ENCODE measurements at regions not wholly inside any gene's neighbourhood (a gene's known extent, or its start where the extent isn't known, plus 50 kb on each side); places are given as distances from the start of the nearest gene placed in this dataset.
A peak's percentile ranks its signal among the peaks of the same experiment; 100 is the strongest.

- peaks cover 1% of the 10 kb centered on the region for H3K9me3 Mint-ChIP-seq (ENCODE audit: unreplicated experiment)
- peaks cover 17% of the 10 kb centered on the region for H3K27me3 Mint-ChIP-seq (ENCODE audit: unreplicated experiment)
- H3K36me3 Mint-ChIP-seq (ENCODE audit: unreplicated experiment) = no peaks in the 10 kb centered on the region
- DNase-seq = no peak
- no peak overlapping the region for H3K27ac Mint-ChIP-seq (ENCODE audit: unreplicated experiment)
- H3K4me1 Mint-ChIP-seq (ENCODE audit: low read depth, unreplicated experiment) = no peaks in the 10 kb centered on the region
- no peak for TF ChIP-seq CTCF (IDR thresholded peaks at IDR 0.05; ENCODE audit: partially characterized antibody, unreplicated experiment)
- peak overlapping the region; percentile 90 for H3K4me3 Mint-ChIP-seq (ENCODE audit: unreplicated experiment)
These were observed 310.2 kb downstream of the FAM72C start for GRCh38 chr1:143661418-143662101.

GRCh38 chr1:143660354-143660941 is 311.3 kb downstream of the FAM72C start:
- no peaks in the 10 kb centered on the region for H3K36me3 Mint-ChIP-seq (ENCODE audit: unreplicated experiment)
- H3K4me1 Mint-ChIP-seq (ENCODE audit: low read depth, unreplicated experiment) = no peaks in the 10 kb centered on the region
- no peak overlapping the region for H3K27ac Mint-ChIP-seq (ENCODE audit: unreplicated experiment)
- peaks cover 3% of the 10 kb centered on the region for H3K9me3 Mint-ChIP-seq (ENCODE audit: unreplicated experiment)
- H3K4me3 Mint-ChIP-seq (ENCODE audit: unreplicated experiment) = no peak overlapping the region
- H3K27me3 Mint-ChIP-seq (ENCODE audit: unreplicated experiment) = peaks cover 20% of the 10 kb centered on the region
- no peak for TF ChIP-seq CTCF (IDR thresholded peaks at IDR 0.05; ENCODE audit: partially characterized antibody, unreplicated experiment)
- DNase-seq = no peak

DNA sequence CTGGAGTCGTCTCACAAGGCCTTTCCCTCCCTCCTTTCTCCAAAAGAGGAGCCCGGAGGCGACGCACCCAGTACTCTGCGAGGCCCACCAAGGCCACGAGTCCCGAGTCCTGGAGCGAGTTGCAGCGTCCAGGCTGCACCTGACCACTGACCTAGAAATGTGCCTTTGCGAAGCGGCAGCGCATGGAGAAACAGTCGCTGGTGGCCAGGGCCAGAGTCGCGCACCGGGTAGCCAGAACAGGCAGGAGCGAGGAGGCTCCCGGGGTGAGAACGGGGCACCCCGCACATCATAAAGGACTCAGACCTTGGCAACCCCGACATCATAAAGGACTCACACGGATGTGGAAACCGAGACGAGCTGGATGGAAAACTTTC is 318.4 kb downstream of the FAM72C start:
- TF ChIP-seq CTCF (IDR thresholded peaks at IDR 0.05; ENCODE audit: partially characterized antibody, unreplicated experiment) = no peak
- DNase-seq = no peak
- H3K27me3 Mint-ChIP-seq (ENCODE audit: unreplicated experiment) = peaks cover 14% of the 10 kb centered on the region
- H3K4me3 Mint-ChIP-seq (ENCODE audit: unreplicated experiment) = no peak overlapping the region
- peaks cover 5% of the 10 kb centered on the region for H3K9me3 Mint-ChIP-seq (ENCODE audit: unreplicated experiment)
- H3K4me1 Mint-ChIP-seq (ENCODE audit: low read depth, unreplicated experiment) = no peaks in the 10 kb centered on the region
- no peaks in the 10 kb centered on the region for H3K36me3 Mint-ChIP-seq (ENCODE audit: unreplicated experiment)
- no peak overlapping the region for H3K27ac Mint-ChIP-seq (ENCODE audit: unreplicated experiment)

GRCh38 chr1:143652744-143653428 is 318.9 kb downstream of the FAM72C start:
- peaks cover 14% of the 10 kb centered on the region for H3K27me3 Mint-ChIP-seq (ENCODE audit: unreplicated experiment)
- peaks cover 5% of the 10 kb centered on the region for H3K9me3 Mint-ChIP-seq (ENCODE audit: unreplicated experiment)
- H3K4me1 Mint-ChIP-seq (ENCODE audit: low read depth, unreplicated experiment) = no peaks in the 10 kb centered on the region
- H3K36me3 Mint-ChIP-seq (ENCODE audit: unreplicated experiment) = no peaks in the 10 kb centered on the region
- no peak for DNase-seq
- no peak overlapping the region for H3K4me3 Mint-ChIP-seq (ENCODE audit: unreplicated experiment)
- no peak for TF ChIP-seq CTCF (IDR thresholded peaks at IDR 0.05; ENCODE audit: partially characterized antibody, unreplicated experiment)
- H3K27ac Mint-ChIP-seq (ENCODE audit: unreplicated experiment) = no peak overlapping the region

DNA sequence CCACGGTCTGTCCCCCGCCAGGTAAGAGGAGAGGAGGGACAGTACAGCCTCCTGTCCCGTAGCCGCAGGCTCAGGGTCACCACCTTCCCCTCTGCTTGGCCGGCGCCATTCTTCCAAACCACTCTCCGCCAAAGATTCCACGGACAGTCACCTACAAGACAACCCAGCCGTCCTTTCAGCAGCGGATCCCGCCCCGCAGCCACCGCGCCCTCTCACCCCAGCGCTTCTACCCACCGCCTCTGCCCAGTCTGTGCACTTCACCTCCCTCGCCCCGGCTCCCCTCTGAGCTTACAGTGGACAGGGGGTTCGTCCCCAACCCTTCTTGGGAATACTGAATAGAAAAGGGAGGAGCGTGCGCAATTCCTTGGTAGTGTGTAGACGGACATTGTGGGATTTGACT is 319.6 kb downstream of the FAM72C start:
- Mint-ChIP-seq H3K9me3 (ENCODE audit: unreplicated experiment) (peaks cover 3% of the 10 kb centered on the region), H3K4me1 (ENCODE audit: low read depth, unreplicated experiment) (no peaks in the 10 kb centered on the region), H3K27me3 (ENCODE audit: unreplicated experiment) (peaks cover 12% of the 10 kb centered on the region), H3K4me3 (ENCODE audit: unreplicated experiment) (no peak overlapping the region), H3K27ac (ENCODE audit: unreplicated experiment) (no peak overlapping the region), H3K36me3 (ENCODE audit: unreplicated experiment) (no peaks in the 10 kb centered on the region)
- no peak for TF ChIP-seq CTCF (IDR thresholded peaks at IDR 0.05; ENCODE audit: partially characterized antibody, unreplicated experiment)
- DNase-seq = no peak

Data from glutamatergic neuron (in vitro differentiated cells).